Thymus (tissue), 11 donors: ENCODE measurements at regions not wholly inside any gene's neighbourhood (a gene's known extent, or its start where the extent isn't known, plus 50 kb on each side); places are given as distances from the start of the nearest gene placed in this dataset.

Experiments used
- DNase-seq, 9 donors: peaks; one replicate each; pipeline ENCODE4 v3.0.0-alpha.2; 2013; ENCODE audit warnings: low spot score in 9 of 9, low read depth in 6 of 9, missing footprints in 1 of 9
- H3K27ac ChIP-seq, 2 donors: one replicate each; pipeline ENCODE4 v1.5.1; 2013; ENCODE audit warnings: control low read depth in 1 of 2, low read depth in 1 of 2, low read length in 1 of 2, mild to moderate bottlenecking in 1 of 2, moderate library complexity in 1 of 2
- H3K27me3 ChIP-seq, 2 donors: one replicate each; pipeline ENCODE4 v1.5.1; 2013; ENCODE audit warnings: low read length in 1 of 2; ENCODE audit not compliant: control insufficient read depth in 2 of 2, insufficient read depth in 1 of 2
- H3K36me3 ChIP-seq, 2 donors: one replicate each; pipeline ENCODE4 v1.5.1; 2013; ENCODE audit warnings: low read length in 1 of 2, mild to moderate bottlenecking in 1 of 2, moderate library complexity in 1 of 2; ENCODE audit not compliant: control insufficient read depth in 2 of 2, insufficient read depth in 2 of 2
- H3K4me1 ChIP-seq, 2 donors: one replicate each; pipeline ENCODE4 v1.5.1; 2013; ENCODE audit warnings: low read length in 2 of 2; ENCODE audit not compliant: control insufficient read depth in 2 of 2, insufficient read depth in 2 of 2
- H3K4me3 ChIP-seq, 2 donors: one replicate each; pipeline ENCODE4 v1.5.1; 2013; ENCODE audit warnings: low read length in 2 of 2, control low read depth in 1 of 2, mild to moderate bottlenecking in 1 of 2
- H3K9me3 ChIP-seq, 2 donors: one replicate each; pipeline ENCODE4 v1.5.1; 2013; ENCODE audit warnings: low read length in 1 of 2, mild to moderate bottlenecking in 1 of 2; ENCODE audit not compliant: control insufficient read depth in 2 of 2, insufficient read depth in 1 of 2
- WGBS: extraction: QIAGEN DNeasy Blood & Tissue Kit; methylation state at CpG from one replicate; pipeline ENCODE4 v1.1.7; 2013; 5-methylcytosine and 5-hydroxymethylcytosine counted together
- donor health status: healthy.

GRCh38 chr10:59493017-59493416 is 130.7 kb upstream of the FAM13C start:
- Histone ChIP-seq H3K27ac (no peak overlapping the region), H3K27me3 (no peaks in the 10 kb centered on the region), H3K36me3 (no peaks in the 10 kb centered on the region), H3K4me3 (no peak overlapping the region), H3K4me1 (no peaks in the 10 kb centered on the region), H3K9me3 (peaks cover 0 to 9% of the 10 kb centered on the region in 2 donors)
- 94% methylated on average over 3 of the region's 3 CpGs for WGBS
- no peak for DNase-seq

GRCh38 chr10:59479426-59479825 is 117.1 kb upstream of the FAM13C start:
- no peaks in the 10 kb centered on the region for H3K4me1 ChIP-seq
- no peak overlapping the region for H3K4me3 ChIP-seq
- no peaks in the 10 kb centered on the region for H3K27me3 ChIP-seq
- no peaks in the 10 kb centered on the region for H3K36me3 ChIP-seq
- no peak overlapping the region for H3K27ac ChIP-seq
- H3K9me3 ChIP-seq, result no peaks in the 10 kb centered on the region
- no peak for DNase-seq
- 91% methylated on average over 6 of the region's 6 CpGs for WGBS

- Histone ChIP-seq H3K27me3 (no peaks in the 10 kb centered on the region), H3K4me1 (no peaks in the 10 kb centered on the region), H3K9me3 (peaks cover 2 to 8% of the 10 kb centered on the region in 2 donors), H3K36me3 (no peaks in the 10 kb centered on the region), H3K4me3 (no peak overlapping the region), H3K27ac (no peak overlapping the region)
- no peak for DNase-seq
- WGBS, result 92% methylated on average over 5 of the region's 5 CpGs
Measured at GRCh38 chr10:59470570-59470969, 108.2 kb upstream of the FAM13C start.

GRCh38 chr10:59465088-59465487 is 102.7 kb upstream of the FAM13C start:
- DNase-seq, result no peak
- no peaks in the 10 kb centered on the region for H3K36me3 ChIP-seq
- H3K27me3 ChIP-seq, result no peaks in the 10 kb centered on the region
- no peak overlapping the region for H3K27ac ChIP-seq
- no peaks in the 10 kb centered on the region for H3K9me3 ChIP-seq
- no peak overlapping the region for H3K4me3 ChIP-seq
- no peaks in the 10 kb centered on the region for H3K4me1 ChIP-seq

GRCh38 chr10:59464483-59464882 is 102.1 kb upstream of the FAM13C start:
- DNase-seq, result no peak
- H3K9me3 ChIP-seq, result no peaks in the 10 kb centered on the region
- 95% methylated on average over 1 of the region's 1 CpG for WGBS

GRCh38 chr10:59463909-59464308 is 101.6 kb upstream of the FAM13C start:
- no peak overlapping the region for H3K4me3 ChIP-seq
- no peaks in the 10 kb centered on the region for H3K27me3 ChIP-seq
- DNase-seq, result no peak
- no peaks in the 10 kb centered on the region for H3K9me3 ChIP-seq
- H3K27ac ChIP-seq, result no peak overlapping the region
- 95% methylated on average over 4 of the region's 4 CpGs for WGBS
- H3K4me1 ChIP-seq, result no peaks in the 10 kb centered on the region
- H3K36me3 ChIP-seq, result no peaks in the 10 kb centered on the region

More at GRCh38 chr10:59464483-59464882, 102.1 kb upstream of the FAM13C start:
- no peaks in the 10 kb centered on the region for H3K4me1 ChIP-seq
- H3K36me3 ChIP-seq, result no peaks in the 10 kb centered on the region
- no peaks in the 10 kb centered on the region for H3K27me3 ChIP-seq
- no peak overlapping the region for H3K27ac ChIP-seq
- no peak overlapping the region for H3K4me3 ChIP-seq

- 96% methylated on average over 3 of the region's 3 CpGs for WGBS
Measured at GRCh38 chr10:59460601-59461000, 98.3 kb upstream of the FAM13C start.

GRCh38 chr10:59456199-59456598 is 93.8 kb upstream of the FAM13C start:
- H3K36me3 ChIP-seq, result no peaks in the 10 kb centered on the region
- H3K9me3 ChIP-seq, result no peaks in the 10 kb centered on the region
- H3K27me3 ChIP-seq, result no peaks in the 10 kb centered on the region
- no peaks in the 10 kb centered on the region for H3K4me1 ChIP-seq
- no peak overlapping the region for H3K27ac ChIP-seq
- WGBS, result 36% methylated on average over 2 of the region's 2 CpGs
- no peak for DNase-seq
- no peak overlapping the region for H3K4me3 ChIP-seq

More at GRCh38 chr10:59460601-59461000, 98.3 kb upstream of the FAM13C start:
- no peak overlapping the region for H3K27ac ChIP-seq
- H3K27me3 ChIP-seq, result no peaks in the 10 kb centered on the region
- no peak overlapping the region for H3K4me3 ChIP-seq
- H3K4me1 ChIP-seq, result no peaks in the 10 kb centered on the region
- DNase-seq, result no peak
- no peaks in the 10 kb centered on the region for H3K9me3 ChIP-seq
- H3K36me3 ChIP-seq, result no peaks in the 10 kb centered on the region

- DNase-seq, result no peak
Measured at GRCh38 chr10:59454171-59454919, 92.0 kb upstream of the FAM13C start.

More at GRCh38 chr10:59454171-59454919, 92.0 kb upstream of the FAM13C start:
- H3K36me3 ChIP-seq, result no peaks in the 10 kb centered on the region
- 91% methylated on average over 5 of the region's 5 CpGs for WGBS
- H3K4me1 ChIP-seq, result no peaks in the 10 kb centered on the region
- H3K9me3 ChIP-seq, result no peaks in the 10 kb centered on the region
- no peaks in the 10 kb centered on the region for H3K27me3 ChIP-seq
- H3K4me3 ChIP-seq, result no peak overlapping the region
- H3K27ac ChIP-seq, result no peak overlapping the region
